ENCODE measurements at regions not wholly inside any gene's neighbourhood (a gene's known extent, or its start where the extent isn't known, plus 50 kb on each side); places are given as distances from the start of the nearest gene placed in this dataset.

DNA sequence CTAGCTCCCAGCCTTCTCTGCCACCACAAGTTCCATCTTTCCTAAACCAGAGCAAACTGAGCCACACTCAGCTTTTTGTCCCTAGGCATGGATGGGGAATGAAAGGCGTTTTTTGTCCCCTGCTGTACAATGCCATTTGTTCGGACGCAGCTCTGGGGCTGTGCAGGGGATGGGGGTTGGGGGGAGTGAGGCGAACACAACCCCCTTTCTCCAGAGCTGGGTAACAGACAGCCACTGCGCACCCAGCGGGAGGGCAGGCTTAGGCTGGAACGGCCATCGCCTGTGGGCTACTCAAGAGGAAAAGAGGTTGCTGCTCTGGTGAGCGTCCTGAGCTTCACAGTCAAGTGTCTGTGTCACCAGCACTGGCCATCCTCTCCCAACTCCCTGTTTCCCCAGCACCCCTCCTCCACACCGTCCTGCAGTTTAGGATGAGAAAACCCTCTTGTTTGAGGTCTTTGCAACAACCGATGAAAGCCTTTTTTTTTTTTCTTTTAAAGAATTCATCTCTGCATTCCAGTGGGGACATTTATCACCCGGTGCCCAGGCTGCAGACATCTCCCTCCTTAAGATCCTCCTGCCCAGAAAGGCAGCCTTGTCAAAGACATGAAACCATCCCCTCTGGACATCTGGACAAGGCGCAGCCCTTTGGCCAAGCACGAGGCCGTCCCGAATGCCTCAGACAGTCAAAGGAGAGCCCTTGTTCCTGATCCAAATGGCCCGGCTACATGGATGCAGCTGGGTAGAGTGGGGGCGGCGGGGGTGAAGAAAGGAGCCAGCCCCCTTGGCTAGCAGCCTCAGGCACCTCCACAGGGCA is 419.6 kb downstream of the BCOR start:
- Histone ChIP-seq H3F3A (ENCODE audit: low read length, unreplicated experiment) (no peaks in the 10 kb centered on the region), H4K20me1 (ENCODE audit: low read length) (no peaks in the 10 kb centered on the region), H3K4me1 (ENCODE audit: insufficient read depth, low read length) (no peaks in the 10 kb centered on the region)

DNA sequence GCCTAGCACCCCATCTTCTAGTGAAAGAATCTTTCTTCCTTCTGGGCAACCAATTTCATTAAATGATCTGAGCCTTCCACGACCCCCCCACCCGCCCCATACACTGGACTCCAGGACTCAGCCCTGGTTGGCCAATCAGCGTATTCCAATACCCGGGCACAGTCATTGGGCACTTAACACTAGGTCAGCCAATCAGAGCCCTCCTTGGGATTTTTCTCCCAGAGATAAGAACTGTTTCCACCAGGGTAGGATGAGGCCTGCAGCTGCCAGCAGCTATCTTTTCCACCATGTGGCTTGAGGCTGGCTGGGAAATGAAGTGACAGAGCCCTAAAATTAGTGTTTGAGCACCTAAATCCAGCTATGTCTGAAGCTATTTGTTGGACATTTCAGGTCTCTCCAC is 418.8 kb downstream of the BCOR start:
- Histone ChIP-seq H3K4me3 (ENCODE audit: low read length) (no peak overlapping the region), H3K79me2 (ENCODE audit: low read length) (no peaks in the 10 kb centered on the region), H3K27ac (ENCODE audit: low read length) (no peak overlapping the region), H2AFZ (ENCODE audit: low read length) (no peak overlapping the region), H3K4me1 (ENCODE audit: insufficient read depth, low read length) (no peaks in the 10 kb centered on the region), H3K9me3 (ENCODE audit: low read length) (no peaks in the 10 kb centered on the region), H3K36me3 (ENCODE audit: low read depth, low read length) (no peaks in the 10 kb centered on the region), H3F3A (ENCODE audit: low read length, unreplicated experiment) (no peaks in the 10 kb centered on the region), H3K9ac (ENCODE audit: low read length) (no peak overlapping the region), H4K20me1 (ENCODE audit: low read length) (no peaks in the 10 kb centered on the region), H3K27me3 (ENCODE audit: low read length) (0 out of 2 replicates have a peak, but pooled peaks cover 2% of the 10 kb centered on the region), H3K9me2 (replicated peaks; ENCODE audit: low read length) (no peaks in the 10 kb centered on the region), H3K4me2 (ENCODE audit: low read length) (no peak overlapping the region)
- no TSS peak for BruUV-seq (replicated peaks)
- CTCF ChIA-PET, result no interaction called here
- POLR2A ChIA-PET (ENCODE audit: unreplicated experiment), result interaction anchor here (0.6 kb wide), 1 partner anchor 1169 kb away, joined by 4 read pairs; no protein-coding TSS in a partner anchor
- ATAC-seq, result no peak
- no peak for DNase-seq
- TF ChIP-seq, protein P1, sequence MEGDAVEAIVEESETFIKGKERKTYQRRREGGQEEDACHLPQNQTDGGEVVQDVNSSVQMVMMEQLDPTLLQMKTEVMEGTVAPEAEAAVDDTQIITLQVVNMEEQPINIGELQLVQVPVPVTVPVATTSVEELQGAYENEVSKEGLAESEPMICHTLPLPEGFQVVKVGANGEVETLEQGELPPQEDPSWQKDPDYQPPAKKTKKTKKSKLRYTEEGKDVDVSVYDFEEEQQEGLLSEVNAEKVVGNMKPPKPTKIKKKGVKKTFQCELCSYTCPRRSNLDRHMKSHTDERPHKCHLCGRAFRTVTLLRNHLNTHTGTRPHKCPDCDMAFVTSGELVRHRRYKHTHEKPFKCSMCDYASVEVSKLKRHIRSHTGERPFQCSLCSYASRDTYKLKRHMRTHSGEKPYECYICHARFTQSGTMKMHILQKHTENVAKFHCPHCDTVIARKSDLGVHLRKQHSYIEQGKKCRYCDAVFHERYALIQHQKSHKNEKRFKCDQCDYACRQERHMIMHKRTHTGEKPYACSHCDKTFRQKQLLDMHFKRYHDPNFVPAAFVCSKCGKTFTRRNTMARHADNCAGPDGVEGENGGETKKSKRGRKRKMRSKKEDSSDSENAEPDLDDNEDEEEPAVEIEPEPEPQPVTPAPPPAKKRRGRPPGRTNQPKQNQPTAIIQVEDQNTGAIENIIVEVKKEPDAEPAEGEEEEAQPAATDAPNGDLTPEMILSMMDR (conservative IDR thresholded peaks at IDR 0.05; ENCODE audit: low read depth, low read length), result no peak
- TF ChIP-seq EZH2phosphoT487 (IDR thresholded peaks at IDR 0.05; ENCODE audit: borderline replicate concordance, low read length) (no peak), EZH2 (IDR thresholded peaks at IDR 0.05; ENCODE audit: low read length, unreplicated experiment) (no peak)
- intact Hi-C loops (cut with micrococcal nuclease), result no loop called here

More for the DNA sequence above, 419.6 kb downstream of the BCOR start:
- Histone ChIP-seq H3K4me2 (ENCODE audit: low read length) (no peak overlapping the region), H3K9me2 (replicated peaks; ENCODE audit: low read length) (no peaks in the 10 kb centered on the region), H3K79me2 (ENCODE audit: low read length) (no peaks in the 10 kb centered on the region), H3K9me3 (ENCODE audit: low read length) (no peaks in the 10 kb centered on the region), H3K27me3 (ENCODE audit: low read length) (0 out of 2 replicates have a peak, but pooled peaks cover 7% of the 10 kb centered on the region), H3K4me3 (ENCODE audit: low read length) (no peak overlapping the region), H3K36me3 (ENCODE audit: low read depth, low read length) (no peaks in the 10 kb centered on the region), H3K9ac (ENCODE audit: low read length) (no peak overlapping the region), H3K27ac (ENCODE audit: low read length) (no peak overlapping the region), H2AFZ (ENCODE audit: low read length) (no peak overlapping the region)
- ChIA-PET POLR2A (ENCODE audit: unreplicated experiment) (interaction anchor here (0.6 kb wide), 1 partner anchor 1169 kb away, joined by 4 read pairs; no protein-coding TSS in a partner anchor), CTCF (no interaction called here)
- BruUV-seq (replicated peaks), result no TSS peak
- no peak for TF ChIP-seq EZH2phosphoT487 (IDR thresholded peaks at IDR 0.05; ENCODE audit: borderline replicate concordance, low read length)
- TF ChIP-seq, protein P1 (conservative IDR thresholded peaks at IDR 0.05; ENCODE audit: low read depth, low read length), result no peak
- TF ChIP-seq EZH2 (IDR thresholded peaks at IDR 0.05; ENCODE audit: low read length, unreplicated experiment), result no peak
- intact Hi-C loops (cut with micrococcal nuclease), result no loop called here
- ATAC-seq (no peak), DNase-seq (no peak)
